DOHH2 (cell line): ENCODE measurements at regions not wholly inside any gene's neighbourhood (a gene's known extent, or its start where the extent isn't known, plus 50 kb on each side); places are given as distances from the start of the nearest gene placed in this dataset.

Experiments
- H3F3A ChIP-seq: fragments of 200-600 bp; sonication (generic), shearing (Covaris generic); 2 replicates; pipeline ENCODE4 v1.6.0; 2016; ENCODE audit warnings: antibody characterized with exemption, mild to moderate bottlenecking; ENCODE audit not compliant: control insufficient read depth, insufficient read depth
- H3K27ac ChIP-seq: fragments of 200-600 bp; sonication (generic); 2 replicates; pipeline ENCODE4 v1.5.1; 2014; ENCODE audit warnings: low read depth, mild to moderate bottlenecking, low read length, moderate library complexity
- H3K27me3 ChIP-seq: fragments of 200-600 bp; sonication (generic); 2 replicates; pipeline ENCODE4 v1.6.1; 2014; ENCODE audit warnings: mild to moderate bottlenecking, low read length, mixed read lengths; ENCODE audit not compliant: control insufficient read depth
- H3K36me3 ChIP-seq: fragments of 200-600 bp; sonication (generic); 2 replicates; pipeline ENCODE4 v1.6.1; 2014; ENCODE audit warnings: mild to moderate bottlenecking, low read length, moderate library complexity, mixed read lengths; ENCODE audit not compliant: control insufficient read depth
- H3K4me1 ChIP-seq: fragments of 200-600 bp; sonication (generic); 2 replicates; pipeline ENCODE4 v1.6.1; 2014; ENCODE audit warnings: mild to moderate bottlenecking, low read length, mixed read lengths; ENCODE audit not compliant: control insufficient read depth
- H3K4me2 ChIP-seq: fragments of 200-600 bp; sonication (generic); 2 replicates; pipeline ENCODE4 v1.6.0; 2014; ENCODE audit warnings: mild to moderate bottlenecking, low read length, moderate library complexity
- H3K4me3 ChIP-seq: fragments of 200-600 bp; sonication (generic); 2 replicates; pipeline ENCODE4 v1.5.1; 2014; ENCODE audit warnings: mild to moderate bottlenecking, low read length, mixed read lengths
- H3K79me2 ChIP-seq: fragments of 200-600 bp; sonication (generic); 2 replicates; pipeline ENCODE4 v1.6.1; 2014; ENCODE audit warnings: mild to moderate bottlenecking, low read length, mixed read lengths; ENCODE audit not compliant: control insufficient read depth
- H3K9me2 ChIP-seq: fragments of 200-600 bp; sonication (generic); replicated peaks from 2 replicates; pipeline ENCODE4 v1.6.1; 2014; ENCODE audit warnings: mild to moderate bottlenecking, low read length, mixed read lengths; ENCODE audit not compliant: control insufficient read depth
- H3K9me3 ChIP-seq: fragments of 200-600 bp; sonication (generic); 2 replicates; pipeline ENCODE4 v1.6.1; 2014; ENCODE audit warnings: antibody characterized with exemption, low read length, mixed read lengths; ENCODE audit not compliant: control insufficient read depth, insufficient read depth
- H4K20me1 ChIP-seq: fragments of 200-600 bp; sonication (generic); 2 replicates; pipeline ENCODE4 v1.6.0; 2014; ENCODE audit warnings: low read depth, mild to moderate bottlenecking, antibody characterized with exemption, low read length, moderate library complexity; ENCODE audit not compliant: control insufficient read depth, insufficient read depth
- EZH2phosphoT487 ChIP-seq: fragments of 200-600 bp; sonication (generic); IDR thresholded peaks from 2 replicates; pipeline ENCODE4 v1.6.1; 2017; ENCODE audit warnings: borderline replicate concordance, mild to moderate bottlenecking, antibody characterized with exemption, low read length, moderate library complexity, mixed read lengths
- TF ChIP-seq, protein P1 (sequence below): fragments of 200-600 bp; sonication (generic); IDR thresholded peaks from one replicate; pipeline ENCODE4 v1.5.1; 2014; ENCODE audit warnings: antibody characterized with exemption, mild to moderate bottlenecking, low read depth, low read length; ENCODE audit not compliant: poor library complexity, severe bottlenecking

DNA sequence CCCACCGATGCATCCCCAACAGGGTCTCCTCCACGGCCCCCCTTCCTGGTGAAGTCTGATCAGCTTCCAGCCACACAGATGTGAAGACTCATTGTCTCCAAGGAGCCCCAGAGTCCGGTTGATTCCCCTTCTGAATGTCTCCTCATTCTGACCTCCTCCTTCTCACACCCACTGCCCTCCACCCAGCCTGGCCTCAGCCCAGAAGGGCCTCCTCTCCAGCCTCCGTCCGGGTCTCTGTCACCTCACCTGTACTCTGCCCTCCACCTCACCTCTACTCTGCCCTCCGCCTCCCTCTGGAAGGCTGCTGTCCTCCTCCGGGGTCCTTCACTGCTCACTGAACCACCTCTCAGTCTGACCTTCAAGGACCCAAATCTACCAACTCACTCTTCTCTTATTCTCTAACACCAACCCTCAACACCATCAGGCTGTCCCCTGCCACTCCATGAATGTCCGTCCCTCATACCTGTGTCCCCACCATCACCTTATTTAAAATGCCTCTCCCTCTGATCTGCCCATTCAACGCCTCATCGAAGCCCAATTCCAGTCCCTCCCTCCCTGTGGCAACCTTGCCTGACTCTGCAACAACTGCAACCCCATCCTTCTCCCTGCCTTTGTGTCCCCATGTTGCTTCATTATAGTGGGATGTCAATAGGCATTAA lies 201.2 kb downstream of the TOMM20 start:
- H4K20me1 ChIP-seq = no peaks in the 10 kb centered on the region
- H3K9me3 ChIP-seq = no peaks in the 10 kb centered on the region
- no peaks in the 10 kb centered on the region for H3K36me3 ChIP-seq
- no peaks in the 10 kb centered on the region for H3F3A ChIP-seq
- H3K4me2 ChIP-seq = no peak overlapping the region
- no peak overlapping the region for H3K27ac ChIP-seq
- no peak overlapping the region for H3K4me3 ChIP-seq
- TF ChIP-seq EZH2phosphoT487 = no peak; the same call in 1 of the 2 replicates
- TF ChIP-seq, protein P1, sequence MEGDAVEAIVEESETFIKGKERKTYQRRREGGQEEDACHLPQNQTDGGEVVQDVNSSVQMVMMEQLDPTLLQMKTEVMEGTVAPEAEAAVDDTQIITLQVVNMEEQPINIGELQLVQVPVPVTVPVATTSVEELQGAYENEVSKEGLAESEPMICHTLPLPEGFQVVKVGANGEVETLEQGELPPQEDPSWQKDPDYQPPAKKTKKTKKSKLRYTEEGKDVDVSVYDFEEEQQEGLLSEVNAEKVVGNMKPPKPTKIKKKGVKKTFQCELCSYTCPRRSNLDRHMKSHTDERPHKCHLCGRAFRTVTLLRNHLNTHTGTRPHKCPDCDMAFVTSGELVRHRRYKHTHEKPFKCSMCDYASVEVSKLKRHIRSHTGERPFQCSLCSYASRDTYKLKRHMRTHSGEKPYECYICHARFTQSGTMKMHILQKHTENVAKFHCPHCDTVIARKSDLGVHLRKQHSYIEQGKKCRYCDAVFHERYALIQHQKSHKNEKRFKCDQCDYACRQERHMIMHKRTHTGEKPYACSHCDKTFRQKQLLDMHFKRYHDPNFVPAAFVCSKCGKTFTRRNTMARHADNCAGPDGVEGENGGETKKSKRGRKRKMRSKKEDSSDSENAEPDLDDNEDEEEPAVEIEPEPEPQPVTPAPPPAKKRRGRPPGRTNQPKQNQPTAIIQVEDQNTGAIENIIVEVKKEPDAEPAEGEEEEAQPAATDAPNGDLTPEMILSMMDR = no peak
- no peaks in the 10 kb centered on the region for H3K9me2 ChIP-seq
- peaks cover 48% of the 10 kb centered on the region for H3K27me3 ChIP-seq
- H3K79me2 ChIP-seq = no peaks in the 10 kb centered on the region
- H3K4me1 ChIP-seq = peaks cover 13% of the 10 kb centered on the region

DNA sequence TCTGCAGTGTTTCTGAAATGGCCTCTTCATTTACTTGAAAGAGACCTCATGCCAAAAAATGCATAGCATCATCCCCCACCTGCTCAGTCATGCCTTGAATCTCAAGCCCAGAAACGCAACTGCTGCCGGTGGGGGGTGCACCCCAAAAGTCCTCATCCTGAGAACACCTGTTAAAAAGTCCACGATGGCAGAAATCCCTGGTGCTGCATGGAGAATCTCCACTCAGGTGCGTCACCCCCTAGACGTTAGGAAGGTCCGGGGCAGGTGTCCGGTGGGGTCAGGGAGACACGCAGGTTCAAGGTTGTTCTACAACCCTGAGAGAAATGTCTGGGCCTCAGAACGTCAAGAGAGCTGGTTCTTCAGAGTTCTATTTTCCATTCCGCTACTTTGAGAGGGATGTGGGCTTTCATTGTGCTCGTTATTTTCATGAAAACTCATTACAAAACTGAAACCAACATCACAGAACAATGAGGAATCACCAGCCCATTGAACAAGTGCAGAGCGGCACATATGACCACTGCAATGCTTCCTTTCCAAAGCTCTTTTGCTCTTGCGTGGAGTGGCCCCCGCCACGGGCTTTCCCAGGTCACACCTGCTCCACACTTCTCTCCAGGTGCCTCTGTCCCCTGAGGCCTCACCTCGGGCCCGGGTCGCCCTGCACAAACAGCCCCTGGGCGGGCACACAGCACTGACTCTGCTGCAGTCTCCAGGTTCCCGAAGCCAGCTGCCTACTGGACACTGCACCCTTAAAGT lies 201.9 kb downstream of the TOMM20 start:
- H3K79me2 ChIP-seq = no peaks in the 10 kb centered on the region
- no peak overlapping the region for H3K27ac ChIP-seq
- no peaks in the 10 kb centered on the region for H3K9me3 ChIP-seq
- H3K9me2 ChIP-seq = no peaks in the 10 kb centered on the region
- peaks cover 13% of the 10 kb centered on the region for H3K4me1 ChIP-seq
- H3K4me2 ChIP-seq = peak overlapping the region; percentile 24; the same call in 1 of the 2 replicates
- H3K36me3 ChIP-seq = no peaks in the 10 kb centered on the region
- TF ChIP-seq EZH2phosphoT487 = 0 out of 2 replicates have a peak, but pooled peaks have one; percentile 59
- TF ChIP-seq, protein P1 = no peak
- peaks cover 48% of the 10 kb centered on the region for H3K27me3 ChIP-seq
- H4K20me1 ChIP-seq = no peaks in the 10 kb centered on the region
- no peaks in the 10 kb centered on the region for H3F3A ChIP-seq
- H3K4me3 ChIP-seq = no peak overlapping the region

DNA sequence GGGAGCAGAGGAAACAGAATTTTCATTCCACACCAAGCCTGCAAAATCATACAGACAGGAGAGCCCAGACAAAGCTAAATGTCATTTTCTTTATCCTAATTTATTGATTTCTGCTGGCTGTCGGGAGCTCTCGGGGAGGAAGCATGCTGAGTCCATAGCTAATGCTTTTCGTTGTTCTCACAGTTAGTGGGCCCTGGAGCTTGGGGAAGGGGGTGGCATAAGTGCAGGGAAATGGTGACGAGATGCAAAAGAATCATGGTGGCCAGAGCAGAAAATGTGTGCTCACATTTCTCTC lies 202.4 kb downstream of the TOMM20 start:
- Histone ChIP-seq H3K79me2 (no peaks in the 10 kb centered on the region), H4K20me1 (no peaks in the 10 kb centered on the region), H3K4me1 (peaks cover 13% of the 10 kb centered on the region), H3K27ac (no peak overlapping the region), H3K4me2 (no peak overlapping the region), H3K9me2 (no peaks in the 10 kb centered on the region), H3K9me3 (no peaks in the 10 kb centered on the region), H3F3A (no peaks in the 10 kb centered on the region), H3K27me3 (peaks cover 44% of the 10 kb centered on the region), H3K4me3 (no peak overlapping the region), H3K36me3 (no peaks in the 10 kb centered on the region)
- no peak for TF ChIP-seq EZH2phosphoT487
- TF ChIP-seq, protein P1 = no peak
